ENCODE measurements at regions not wholly inside any gene's neighbourhood (a gene's known extent, or its start where the extent isn't known, plus 50 kb on each side); places are given as distances from the start of the nearest gene placed in this dataset.

DNA sequence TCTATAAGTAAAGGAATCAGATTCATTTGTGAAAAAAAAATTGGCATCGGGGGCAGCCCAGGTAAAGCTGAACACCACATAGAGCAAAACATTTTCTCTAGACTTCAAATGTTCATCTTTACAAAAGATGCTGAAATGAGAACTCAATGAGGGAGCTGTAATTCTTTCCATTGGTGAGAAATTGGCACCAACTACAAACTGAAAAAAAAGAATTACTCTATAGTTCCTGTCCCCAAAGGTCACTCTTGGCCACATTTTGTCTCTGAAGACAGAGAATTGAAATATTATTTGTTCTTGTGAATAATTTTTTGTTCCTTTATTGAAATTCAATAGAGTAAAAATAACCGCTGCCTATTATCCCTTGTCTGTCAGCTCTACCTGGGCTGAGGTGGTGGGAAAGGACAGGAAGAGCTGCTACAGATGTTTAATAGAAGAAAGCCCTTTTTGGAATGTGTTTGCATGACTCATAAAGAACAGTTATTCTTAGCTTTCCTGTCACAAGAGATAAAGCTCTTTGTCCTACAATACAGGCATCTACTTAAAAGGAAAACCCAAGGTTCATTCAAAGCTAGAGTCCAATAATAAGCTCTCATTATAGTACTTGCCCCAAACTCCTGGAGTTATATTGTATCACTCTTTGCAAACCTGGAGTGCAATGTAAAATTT lies 380.1 kb upstream of the KITLG start:
- TF ChIP-seq, protein P1, sequence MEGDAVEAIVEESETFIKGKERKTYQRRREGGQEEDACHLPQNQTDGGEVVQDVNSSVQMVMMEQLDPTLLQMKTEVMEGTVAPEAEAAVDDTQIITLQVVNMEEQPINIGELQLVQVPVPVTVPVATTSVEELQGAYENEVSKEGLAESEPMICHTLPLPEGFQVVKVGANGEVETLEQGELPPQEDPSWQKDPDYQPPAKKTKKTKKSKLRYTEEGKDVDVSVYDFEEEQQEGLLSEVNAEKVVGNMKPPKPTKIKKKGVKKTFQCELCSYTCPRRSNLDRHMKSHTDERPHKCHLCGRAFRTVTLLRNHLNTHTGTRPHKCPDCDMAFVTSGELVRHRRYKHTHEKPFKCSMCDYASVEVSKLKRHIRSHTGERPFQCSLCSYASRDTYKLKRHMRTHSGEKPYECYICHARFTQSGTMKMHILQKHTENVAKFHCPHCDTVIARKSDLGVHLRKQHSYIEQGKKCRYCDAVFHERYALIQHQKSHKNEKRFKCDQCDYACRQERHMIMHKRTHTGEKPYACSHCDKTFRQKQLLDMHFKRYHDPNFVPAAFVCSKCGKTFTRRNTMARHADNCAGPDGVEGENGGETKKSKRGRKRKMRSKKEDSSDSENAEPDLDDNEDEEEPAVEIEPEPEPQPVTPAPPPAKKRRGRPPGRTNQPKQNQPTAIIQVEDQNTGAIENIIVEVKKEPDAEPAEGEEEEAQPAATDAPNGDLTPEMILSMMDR (conservative IDR thresholded peaks at IDR 0.05; ENCODE audit: low read length), result no peak
- no peak for TF ChIP-seq EZH2phosphoT487 (IDR thresholded peaks at IDR 0.05; ENCODE audit: borderline replicate concordance, low read depth, low read length)
